ENCODE measurements at regions not wholly inside any gene's neighbourhood (a gene's known extent, or its start where the extent isn't known, plus 50 kb on each side); places are given as distances from the start of the nearest gene placed in this dataset.

DNA sequence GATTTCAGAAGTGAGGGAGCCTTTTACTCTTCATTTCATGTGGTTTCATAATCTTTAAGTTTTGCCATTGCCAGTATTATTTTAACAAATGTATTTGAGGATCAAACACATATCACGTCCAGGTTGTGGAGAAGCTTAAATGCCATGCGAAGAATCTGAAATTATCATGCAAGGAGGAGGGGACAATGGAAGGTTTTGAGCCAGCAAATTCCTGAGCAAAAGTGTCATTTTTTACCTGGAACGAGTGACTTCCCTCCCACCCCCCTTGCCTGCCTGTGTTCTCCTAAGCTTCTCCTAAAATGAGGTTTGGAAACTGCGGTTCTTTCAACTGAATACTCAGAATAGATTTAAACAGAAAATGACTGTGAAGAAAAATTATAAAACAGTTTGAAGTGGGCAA is 77.6 kb downstream of the C16orf95 start:
- ATAC-seq (no peak), DNase-seq (no peak)
- H3K27me3 ChIP-seq, result peaks cover 0 to 12% (median 0%) of the 10 kb centered on the region in 9 donors
- no peaks in the 10 kb centered on the region for H3K36me3 ChIP-seq
- TF ChIP-seq, protein P1, sequence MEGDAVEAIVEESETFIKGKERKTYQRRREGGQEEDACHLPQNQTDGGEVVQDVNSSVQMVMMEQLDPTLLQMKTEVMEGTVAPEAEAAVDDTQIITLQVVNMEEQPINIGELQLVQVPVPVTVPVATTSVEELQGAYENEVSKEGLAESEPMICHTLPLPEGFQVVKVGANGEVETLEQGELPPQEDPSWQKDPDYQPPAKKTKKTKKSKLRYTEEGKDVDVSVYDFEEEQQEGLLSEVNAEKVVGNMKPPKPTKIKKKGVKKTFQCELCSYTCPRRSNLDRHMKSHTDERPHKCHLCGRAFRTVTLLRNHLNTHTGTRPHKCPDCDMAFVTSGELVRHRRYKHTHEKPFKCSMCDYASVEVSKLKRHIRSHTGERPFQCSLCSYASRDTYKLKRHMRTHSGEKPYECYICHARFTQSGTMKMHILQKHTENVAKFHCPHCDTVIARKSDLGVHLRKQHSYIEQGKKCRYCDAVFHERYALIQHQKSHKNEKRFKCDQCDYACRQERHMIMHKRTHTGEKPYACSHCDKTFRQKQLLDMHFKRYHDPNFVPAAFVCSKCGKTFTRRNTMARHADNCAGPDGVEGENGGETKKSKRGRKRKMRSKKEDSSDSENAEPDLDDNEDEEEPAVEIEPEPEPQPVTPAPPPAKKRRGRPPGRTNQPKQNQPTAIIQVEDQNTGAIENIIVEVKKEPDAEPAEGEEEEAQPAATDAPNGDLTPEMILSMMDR (IDR thresholded peaks at IDR 0.05), result no peak
- no peak for TF ChIP-seq POLR2A (IDR thresholded peaks at IDR 0.05)
- no peak overlapping the region for H3K4me3 ChIP-seq
- no peaks in the 10 kb centered on the region for H3K4me1 ChIP-seq
- WGBS, 4 donors, result 75 to 81% (median 78%) methylated on average over 4 of the region's 4 CpGs
- H3K27ac ChIP-seq, result no peak overlapping the region
- no peaks in the 10 kb centered on the region for H3K9me3 ChIP-seq
- intact Hi-C loops (cut with DNase I), result no loop called here

DNA sequence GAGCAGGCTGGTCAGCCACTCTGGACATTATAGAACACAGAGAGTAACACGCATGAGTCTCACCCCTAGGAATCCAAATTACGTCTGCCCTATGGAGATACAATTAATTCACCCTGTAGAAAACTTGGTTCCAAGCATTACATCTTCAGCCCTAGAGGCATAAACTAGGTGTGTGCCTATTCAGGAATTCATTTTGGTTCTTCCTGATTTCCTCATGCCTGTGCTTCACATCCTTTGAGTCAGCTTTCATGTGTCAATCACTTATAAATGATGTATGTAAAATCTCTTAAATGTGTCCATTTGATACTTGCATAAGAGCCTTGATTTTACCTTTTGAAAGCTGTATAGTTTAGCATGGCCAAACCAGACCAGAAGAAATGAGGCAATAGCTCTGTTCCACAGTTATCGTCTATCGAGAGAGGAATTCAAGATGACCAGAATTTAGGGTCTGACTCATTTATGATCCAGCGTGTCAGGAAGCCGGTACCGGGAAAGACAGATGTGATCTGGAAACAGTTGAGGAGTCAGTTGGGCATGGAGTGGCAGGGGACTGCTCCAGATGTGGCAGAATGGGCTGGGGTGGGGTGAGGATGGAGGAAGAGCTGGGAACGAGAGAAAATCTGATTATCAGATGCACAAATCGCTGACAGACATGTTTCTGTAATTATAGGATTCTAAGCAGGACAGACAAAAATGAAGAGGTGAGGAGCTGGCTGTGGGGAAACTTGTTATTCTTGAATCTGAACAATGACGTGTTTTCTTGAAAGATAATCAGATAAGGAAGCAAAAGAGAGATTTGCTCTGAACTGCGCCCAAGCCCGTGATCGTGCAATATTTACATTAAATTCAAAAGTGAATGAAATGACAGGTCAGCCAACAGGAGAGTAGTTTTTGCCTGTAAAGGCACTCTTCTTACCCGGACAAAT is 76.7 kb downstream of the C16orf95 start:
- intact Hi-C loops (cut with DNase I), result no loop called here
- Histone ChIP-seq H3K36me3 (no peaks in the 10 kb centered on the region), H3K4me3 (no peak overlapping the region), H3K4me1 (no peaks in the 10 kb centered on the region), H3K9me3 (no peaks in the 10 kb centered on the region), H3K27me3 (peaks cover 0 to 12% (median 0%) of the 10 kb centered on the region in 9 donors), H3K27ac (no peak overlapping the region)
- DNase-seq (no peak), ATAC-seq (no peak)
- TF ChIP-seq POLR2A (IDR thresholded peaks at IDR 0.05), result no peak
- TF ChIP-seq, protein P1 (IDR thresholded peaks at IDR 0.05), result no peak
- WGBS, 4 donors, result 73 to 80% (median 74%) methylated on average over 14 of the region's 14 CpGs

DNA sequence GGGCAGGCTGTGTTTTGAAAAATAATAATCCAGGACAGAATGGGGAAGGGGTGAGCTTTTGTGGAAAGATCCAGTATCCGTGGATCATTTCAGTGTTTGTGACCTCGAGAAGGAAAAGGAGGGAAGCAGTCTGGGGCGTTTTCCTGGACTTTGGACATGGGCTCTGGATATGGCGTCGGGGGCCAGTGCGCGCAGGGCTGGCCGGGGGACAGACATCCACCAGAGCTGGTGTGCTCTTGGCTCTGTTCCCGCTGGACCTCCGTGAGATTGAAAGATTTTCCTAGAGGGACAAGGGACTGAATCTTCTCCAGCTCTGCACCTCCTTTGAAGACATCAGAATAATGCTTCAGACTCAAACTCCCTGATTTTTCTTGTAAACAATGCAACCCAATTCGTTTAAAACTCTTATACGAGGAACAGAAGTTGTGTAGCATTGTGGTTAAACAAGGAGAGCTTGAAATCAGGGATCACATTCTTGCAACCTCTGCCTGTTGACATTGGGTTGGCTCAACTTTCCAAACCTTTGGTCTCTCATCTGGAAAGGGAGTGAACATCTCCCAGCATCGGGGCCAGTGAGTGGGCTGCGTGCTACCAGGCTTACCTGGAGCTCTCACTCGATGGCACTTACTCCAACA is 75.9 kb downstream of the C16orf95 start:
- no peaks in the 10 kb centered on the region for H3K4me1 ChIP-seq
- peaks cover 0 to 8% (median 0%) of the 10 kb centered on the region in 9 donors for H3K27me3 ChIP-seq
- H3K27ac ChIP-seq, result no peak overlapping the region
- no peak overlapping the region for H3K4me3 ChIP-seq
- H3K36me3 ChIP-seq, result no peaks in the 10 kb centered on the region
- intact Hi-C loops (cut with DNase I), result no loop called here
- TF ChIP-seq, protein P1 (IDR thresholded peaks at IDR 0.05), result no peak
- no peak for TF ChIP-seq POLR2A (IDR thresholded peaks at IDR 0.05)
- DNase-seq (no peak), ATAC-seq (no peak)
- no peaks in the 10 kb centered on the region for H3K9me3 ChIP-seq
- 74 to 77% (median 75%) methylated on average over 15 of the region's 15 CpGs for WGBS, 4 donors

DNA sequence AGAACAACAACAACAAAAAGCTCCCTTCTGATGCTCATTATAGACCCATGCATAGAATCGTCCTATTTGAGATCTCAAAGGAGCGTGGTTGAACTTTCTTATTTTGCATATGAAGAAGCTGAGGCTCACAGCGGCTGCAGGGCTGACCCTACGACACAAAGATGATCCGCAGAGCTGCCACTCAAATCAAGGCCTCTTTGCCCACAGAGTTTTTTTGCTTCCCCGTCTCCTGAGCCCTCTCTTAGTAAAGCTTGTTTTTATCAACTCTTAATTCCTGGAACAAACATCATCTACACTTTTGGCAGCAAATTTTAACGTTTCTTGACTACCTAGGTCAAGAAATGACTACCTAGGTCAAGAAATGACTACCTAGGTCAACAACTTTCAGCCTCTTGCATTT is 73.7 kb downstream of the C16orf95 start:
- intact Hi-C loops (cut with DNase I), result no loop called here
- WGBS, 4 donors, result 78 to 80% (median 78%) methylated on average over 7 of the region's 7 CpGs
- Histone ChIP-seq H3K4me3 (no peak overlapping the region), H3K36me3 (no peaks in the 10 kb centered on the region), H3K9me3 (no peaks in the 10 kb centered on the region), H3K27me3 (peaks cover 0 to 4% (median 0%) of the 10 kb centered on the region in 9 donors), H3K4me1 (no peaks in the 10 kb centered on the region), H3K27ac (no peak overlapping the region)
- DNase-seq (no peak), ATAC-seq (no peak)
- TF ChIP-seq, protein P1 (IDR thresholded peaks at IDR 0.05), result no peak
- no peak for TF ChIP-seq POLR2A (IDR thresholded peaks at IDR 0.05)

Measured in heart left ventricle (tissue), 16 donors.